Right kidney (tissue), 1 donor: ENCODE measurements at regions not wholly inside any gene's neighbourhood (a gene's known extent, or its start where the extent isn't known, plus 50 kb on each side); places are given as distances from the start of the nearest gene placed in this dataset.

Experiments
- DNase-seq: peaks from one replicate; pipeline ENCODE4 v3.0.0-alpha.2; 2016

DNA sequence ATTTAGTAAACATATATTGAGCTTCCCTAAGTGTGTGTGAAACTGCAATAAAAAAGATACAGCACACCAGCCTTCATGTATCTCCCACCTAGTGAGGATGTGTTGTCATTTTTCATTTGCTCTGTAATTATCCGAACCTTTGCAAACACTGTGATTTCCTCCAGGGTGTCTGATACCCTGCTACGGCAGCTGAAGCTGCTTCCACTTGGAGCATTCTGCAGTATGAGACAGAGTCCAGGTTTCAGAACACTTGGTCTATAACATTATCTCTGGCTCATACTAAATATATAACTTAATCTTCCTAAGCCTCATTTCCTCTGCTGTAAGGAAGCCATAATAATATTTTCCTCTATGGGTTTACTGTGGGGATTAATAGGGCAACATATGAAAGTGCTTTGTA, 1338.1 kb upstream of the SLC10A2 start:
- DNase-seq: no peak

DNA sequence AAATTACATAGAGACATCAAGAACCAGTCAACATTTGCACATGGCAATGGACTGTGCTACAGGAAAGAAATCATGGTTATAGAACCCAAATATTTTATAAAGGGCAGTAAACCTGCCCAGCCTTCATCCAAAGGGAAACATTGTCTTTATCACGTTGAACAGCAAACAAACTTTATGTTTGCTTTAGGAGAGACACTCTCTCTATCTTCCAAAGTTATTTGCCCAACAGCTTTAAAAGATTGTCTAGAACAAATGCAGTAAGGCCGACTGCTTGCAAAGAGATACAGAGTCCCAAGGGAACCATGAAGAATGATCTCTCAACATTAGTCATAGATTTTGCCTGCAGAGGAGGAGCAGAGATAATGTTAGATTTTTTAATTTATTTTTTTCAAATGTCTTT, 1323.5 kb upstream of the SLC10A2 start:
- no peak for DNase-seq

DNA sequence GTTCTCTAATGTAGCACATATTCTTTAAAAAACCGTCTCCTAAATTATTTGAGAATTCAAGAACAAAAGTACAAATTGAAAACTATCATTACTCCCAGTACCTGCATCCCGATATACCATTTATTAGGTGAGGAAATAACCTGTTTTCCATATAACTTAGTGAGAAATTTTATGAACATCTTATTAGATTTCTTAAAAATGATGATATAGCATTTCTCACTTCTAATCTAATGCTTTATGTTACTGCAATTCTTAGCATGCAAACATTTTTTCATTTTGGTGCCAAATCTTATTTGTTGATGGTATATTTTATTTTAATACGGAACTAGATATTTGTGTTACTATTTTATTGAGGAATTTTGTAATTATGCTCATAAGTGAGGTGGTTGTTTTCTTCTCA, 1321.3 kb upstream of the SLC10A2 start:
- no peak for DNase-seq

DNA sequence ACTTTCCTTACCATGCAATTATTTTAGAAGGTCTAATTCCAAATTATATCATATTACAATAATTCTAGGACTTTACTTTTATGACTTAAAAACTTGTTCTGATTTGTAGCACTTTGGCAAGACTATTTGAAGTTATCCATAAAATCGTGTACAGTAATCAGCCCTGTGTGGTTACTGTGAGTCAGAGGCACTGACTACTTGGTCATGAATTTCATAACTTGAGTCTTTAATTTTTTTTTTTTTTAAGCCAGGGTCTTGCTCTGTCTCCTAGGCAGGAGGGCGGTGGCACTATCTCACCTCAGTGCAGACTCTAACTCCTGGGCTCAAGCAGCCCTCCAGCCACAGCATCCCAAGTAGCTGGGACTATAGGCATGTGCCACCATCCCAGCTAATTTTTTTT, 1319.2 kb upstream of the SLC10A2 start:
- DNase-seq: no peak

DNA sequence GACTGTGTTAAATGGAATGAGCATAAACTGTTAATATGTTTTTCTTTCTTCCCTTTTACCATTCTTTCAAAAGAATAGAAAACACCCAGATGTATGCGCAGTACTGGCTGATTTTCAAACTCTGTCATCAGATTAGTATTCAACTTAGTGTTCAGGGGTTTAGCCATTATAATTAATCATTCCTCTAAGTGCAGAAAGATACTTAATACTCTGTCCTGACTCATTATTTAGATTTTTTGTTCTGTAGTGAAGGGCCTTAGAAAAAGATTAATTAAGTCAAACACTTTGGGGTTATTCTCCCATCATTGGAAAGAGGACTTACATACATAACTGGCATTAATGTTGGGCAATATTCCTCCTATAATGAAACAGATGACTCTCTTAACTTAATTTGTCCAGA, 1316.7 kb upstream of the SLC10A2 start:
- DNase-seq: no peak

DNA sequence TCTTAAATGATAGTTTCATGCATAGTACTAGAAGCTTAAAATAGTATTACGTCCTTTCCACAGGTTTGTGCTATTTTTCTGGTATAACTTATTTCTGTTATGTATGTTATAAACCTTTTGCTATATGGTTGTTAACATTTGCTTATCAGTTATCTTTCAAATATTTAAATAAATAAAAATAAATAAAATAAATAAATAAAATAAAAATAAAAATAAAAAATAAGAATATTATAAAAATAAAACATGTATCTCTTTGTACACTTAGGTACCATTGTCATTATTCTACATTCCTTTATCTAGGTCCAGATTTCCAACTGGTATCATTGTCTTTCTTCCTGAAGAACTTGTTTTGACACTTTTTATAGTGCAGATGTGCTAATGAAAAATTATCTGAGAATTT, 1310.4 kb upstream of the SLC10A2 start:
- no peak for DNase-seq

DNA sequence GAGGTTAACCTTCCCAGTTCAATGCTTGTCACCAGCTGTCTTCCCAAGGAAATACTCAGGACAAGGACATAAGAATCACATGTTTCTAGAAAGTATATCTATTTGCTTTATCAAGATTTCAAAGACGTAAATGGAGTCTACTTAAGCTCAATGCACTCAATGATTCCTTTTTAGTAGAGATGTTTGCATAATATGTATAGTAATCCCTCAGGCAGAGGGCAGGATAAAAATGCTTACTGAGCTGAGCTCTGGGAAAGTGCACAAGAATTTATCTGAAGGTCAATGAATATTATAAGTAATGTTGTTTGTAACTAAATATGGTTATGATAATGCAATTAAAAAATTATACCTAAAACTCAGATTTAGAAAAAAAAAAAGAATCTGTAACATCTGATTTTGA, 1309.4 kb upstream of the SLC10A2 start:
- no peak for DNase-seq

DNA sequence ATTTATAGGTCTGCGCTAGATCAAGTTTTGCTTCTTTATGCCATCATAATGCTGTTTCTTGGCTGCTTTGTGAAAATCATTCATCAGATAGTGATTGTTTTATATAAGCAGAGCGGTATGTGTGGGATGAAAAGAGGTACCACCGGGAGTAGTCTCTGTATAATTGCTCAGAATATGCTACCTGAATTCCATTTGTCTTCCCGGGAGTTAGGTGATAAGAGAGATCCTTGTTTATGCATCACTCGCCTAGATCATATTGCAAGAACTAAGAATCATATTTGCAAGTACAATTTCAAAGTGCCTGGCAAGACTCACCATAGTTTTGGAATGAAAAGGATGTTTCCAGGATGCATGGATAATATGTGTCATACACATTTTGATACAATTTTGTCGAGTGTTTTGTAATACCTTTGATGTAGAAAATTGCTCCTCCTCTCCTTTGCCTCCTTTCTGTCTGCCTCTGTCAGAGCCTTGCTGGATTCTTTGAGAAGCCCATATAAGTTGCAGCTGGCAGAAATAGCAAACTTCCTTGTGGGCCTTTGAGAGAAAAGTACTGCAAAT, 1306.0 kb upstream of the SLC10A2 start:
- no peak for DNase-seq

DNA sequence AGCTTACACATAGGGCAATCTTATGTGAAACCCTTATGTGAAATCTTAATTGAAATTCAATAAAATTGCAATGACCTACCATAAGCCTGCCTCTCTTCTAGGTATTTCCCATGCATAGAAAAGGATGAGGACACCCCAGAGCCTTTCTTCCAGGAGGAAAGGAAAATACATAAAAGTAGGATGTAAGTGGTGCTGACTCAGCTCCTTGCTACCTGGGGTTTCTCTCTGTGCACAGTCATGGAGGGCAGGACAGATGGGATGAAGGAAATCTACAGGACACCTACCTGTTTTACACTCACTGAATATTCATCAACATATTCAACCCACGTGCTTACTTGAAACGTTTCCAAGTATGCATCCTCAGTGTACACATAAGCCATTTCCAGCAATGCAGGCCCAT, 1299.2 kb upstream of the SLC10A2 start:
- DNase-seq: no peak

DNA sequence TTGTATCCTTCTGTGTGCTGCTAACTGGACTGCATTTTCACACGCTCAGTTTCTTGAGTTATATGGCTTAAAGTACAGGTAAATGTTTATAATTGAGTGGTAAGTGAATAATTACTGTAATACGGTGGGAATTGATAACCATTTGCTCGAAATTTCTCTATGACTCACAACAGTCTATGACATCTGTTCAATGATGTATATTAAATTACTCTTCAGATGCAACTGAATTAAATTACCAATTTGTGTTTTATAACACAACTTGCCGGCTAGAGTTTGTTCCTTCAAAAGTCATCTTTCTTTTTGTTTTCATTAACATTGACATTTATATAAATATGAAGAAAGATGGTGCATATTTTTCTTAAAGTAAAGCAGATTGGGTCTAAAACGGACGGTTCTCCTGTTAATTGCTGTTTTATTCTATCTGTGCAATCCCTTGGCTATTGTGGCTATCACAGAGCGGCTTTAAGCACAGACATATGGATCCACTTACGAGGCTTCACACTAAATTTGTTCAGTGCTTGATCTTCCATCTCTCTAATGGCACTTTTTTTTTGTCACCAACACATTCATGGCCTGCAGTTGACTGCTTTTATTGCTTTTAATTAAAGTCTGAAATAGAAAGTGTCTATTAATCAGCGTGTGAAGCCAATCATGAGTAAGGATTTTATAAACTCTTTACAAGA, 1291.6 kb upstream of the SLC10A2 start:
- no peak for DNase-seq

DNA sequence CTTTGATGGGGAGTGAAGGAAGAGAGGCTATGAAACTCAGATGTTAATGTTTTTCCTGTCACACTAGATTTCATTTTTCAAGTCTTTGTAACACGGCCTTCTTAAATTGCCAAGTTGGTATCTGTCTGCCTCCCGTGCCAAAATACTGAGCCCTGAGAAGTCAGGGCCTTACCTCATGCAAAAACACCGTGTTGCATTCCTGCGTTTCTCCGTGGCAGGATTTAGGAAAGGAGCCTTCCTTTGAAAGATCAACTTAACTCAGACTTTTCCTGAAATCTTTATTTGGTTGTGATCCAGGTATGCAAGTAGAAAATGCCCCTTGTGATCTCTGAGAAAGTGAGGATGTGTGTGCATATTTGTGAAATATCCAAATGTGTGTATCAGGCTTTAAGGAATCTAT, 1291.0 kb upstream of the SLC10A2 start:
- DNase-seq: peak; percentile 19

DNA sequence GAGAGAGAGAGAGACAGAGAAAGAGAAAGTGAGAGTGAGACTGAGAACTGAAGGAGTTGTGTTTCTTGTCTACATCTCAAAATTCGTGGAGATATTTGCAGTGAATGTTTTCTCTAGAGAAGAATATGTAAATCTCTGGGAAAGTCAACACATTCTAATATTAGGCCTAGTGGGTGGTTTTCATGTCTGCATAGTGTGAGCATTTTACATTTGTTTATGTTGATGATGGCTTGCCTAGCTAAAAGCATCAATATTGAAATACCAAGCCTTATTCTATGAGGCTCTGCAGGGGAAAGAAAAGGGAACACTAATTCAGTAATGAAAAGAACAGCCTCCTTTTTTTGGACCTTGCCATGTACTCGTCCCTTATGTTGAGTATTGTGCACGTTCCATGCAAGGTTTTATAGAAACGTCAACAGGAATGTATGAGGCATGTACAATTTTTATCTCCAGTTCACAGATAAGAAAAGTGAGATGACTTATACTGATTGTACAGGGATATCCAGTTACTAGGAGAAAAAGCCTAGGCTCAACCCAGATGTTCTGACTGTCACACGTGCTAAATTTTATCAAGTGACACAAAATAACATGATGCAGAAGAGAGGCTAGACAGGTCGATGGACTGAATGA, 1288.9 kb upstream of the SLC10A2 start:
- no peak for DNase-seq

DNA sequence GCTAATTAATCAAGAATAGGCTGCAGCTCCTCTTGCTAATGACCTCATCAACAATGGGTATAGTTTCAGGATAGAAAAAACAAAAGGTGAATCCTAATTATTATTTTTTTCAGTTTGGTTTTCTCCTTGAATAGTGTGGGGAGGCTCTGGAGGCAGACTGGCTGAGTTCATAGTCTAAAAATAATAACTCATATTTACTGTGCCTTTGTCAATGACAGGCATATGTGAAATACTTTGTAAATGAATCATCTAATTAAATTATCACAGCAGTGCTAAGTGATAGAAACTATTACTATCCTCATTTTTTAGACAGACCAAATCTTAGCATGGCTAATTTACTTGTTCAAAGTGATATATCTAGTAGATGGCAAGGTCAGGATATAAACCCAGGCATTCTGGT, 1261.0 kb upstream of the SLC10A2 start:
- DNase-seq: no peak

DNA sequence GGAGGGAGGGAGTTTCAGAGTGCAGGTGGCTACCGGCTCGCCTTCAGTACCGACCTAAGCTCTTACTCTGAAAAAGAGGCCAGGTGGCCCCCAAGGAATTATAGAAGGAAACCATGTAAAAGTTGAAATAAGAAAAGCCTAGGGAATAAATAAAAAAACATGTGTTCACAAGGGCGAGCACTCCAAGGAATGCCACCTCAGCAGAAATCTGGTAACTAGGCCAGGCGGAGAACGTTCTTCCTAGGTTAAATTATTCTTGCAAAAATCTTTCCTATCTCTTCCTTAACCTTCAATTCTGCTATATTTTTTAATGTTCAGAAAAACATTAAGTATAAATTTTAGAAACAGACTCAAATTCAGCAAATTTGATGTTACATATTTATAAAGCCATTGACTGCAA, 1260.3 kb upstream of the SLC10A2 start:
- no peak for DNase-seq

DNA sequence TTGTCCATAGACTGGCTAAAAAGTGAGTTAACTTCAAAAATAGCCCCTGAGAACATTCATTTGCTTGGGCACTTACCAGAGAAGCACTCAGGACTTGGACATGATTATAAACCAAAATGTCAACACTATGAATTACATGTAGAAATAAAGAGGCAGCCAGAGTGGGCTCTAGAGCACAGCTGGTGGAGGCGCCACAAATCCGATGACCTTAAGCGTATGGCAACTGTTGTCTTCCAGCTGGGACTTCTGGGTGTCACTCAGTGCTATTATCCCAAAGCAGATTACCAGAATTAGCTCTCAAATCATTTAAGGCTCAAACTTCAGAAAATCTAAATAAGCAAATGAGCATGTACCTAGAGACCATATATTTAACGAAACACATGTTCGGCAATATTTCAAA, 1255.5 kb upstream of the SLC10A2 start:
- DNase-seq: no peak

DNA sequence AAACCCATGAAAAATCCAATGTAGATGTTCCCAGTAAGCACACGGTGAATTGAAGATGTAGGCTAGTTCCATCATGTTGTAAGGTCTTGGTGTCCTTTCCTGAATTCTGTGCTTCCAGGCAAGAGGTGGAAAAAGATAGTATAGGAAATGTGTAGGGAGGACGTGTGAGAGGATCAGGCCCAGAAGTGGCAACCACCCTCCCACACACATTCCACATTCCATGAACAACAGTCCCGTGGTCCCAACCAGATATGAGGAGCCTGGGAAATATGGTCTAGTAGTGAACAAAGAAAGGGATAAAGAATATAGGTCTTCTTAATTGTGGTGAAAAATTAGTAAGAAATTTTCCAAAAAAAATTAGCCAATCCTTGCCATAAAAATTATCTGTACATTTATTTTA, 1254.2 kb upstream of the SLC10A2 start:
- DNase-seq: no peak

DNA sequence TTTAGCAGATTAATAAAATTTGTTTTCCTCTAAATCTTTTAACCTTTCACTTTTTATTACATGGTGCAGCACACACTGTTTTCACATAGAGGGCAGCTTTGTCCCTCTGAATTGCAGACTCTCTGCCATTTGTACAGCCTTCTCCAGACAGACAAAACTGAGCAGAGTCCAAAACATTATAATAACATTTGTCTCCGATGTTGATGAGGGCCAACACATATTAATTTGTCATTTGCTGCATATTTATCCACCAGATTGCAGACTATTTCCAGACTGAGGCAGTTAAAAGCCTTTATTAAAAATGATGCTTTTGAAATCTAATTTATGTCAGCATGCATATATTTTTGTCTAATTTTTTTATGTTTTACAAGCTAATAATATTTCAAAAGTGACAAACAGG, 1251.9 kb upstream of the SLC10A2 start:
- peak; percentile 7 for DNase-seq

DNA sequence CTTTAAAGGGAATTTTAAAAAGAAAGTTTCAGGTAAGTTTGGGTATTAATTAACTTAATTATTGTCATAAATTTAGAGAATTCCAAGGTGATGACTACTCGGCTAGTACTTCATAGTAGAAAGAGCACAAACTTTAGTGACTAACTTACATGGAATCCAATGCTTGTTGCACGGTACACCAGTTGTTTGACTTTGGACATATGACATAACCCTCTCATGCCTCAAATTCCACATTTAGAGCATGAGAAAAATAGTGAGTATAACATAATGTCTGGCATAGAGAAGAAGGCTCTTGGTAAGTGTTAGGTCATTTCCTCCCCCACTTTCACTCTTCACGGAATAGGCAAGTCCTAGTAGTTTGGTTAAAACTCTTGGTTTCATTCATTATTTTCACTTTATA, 1249.4 kb upstream of the SLC10A2 start:
- DNase-seq: no peak

DNA sequence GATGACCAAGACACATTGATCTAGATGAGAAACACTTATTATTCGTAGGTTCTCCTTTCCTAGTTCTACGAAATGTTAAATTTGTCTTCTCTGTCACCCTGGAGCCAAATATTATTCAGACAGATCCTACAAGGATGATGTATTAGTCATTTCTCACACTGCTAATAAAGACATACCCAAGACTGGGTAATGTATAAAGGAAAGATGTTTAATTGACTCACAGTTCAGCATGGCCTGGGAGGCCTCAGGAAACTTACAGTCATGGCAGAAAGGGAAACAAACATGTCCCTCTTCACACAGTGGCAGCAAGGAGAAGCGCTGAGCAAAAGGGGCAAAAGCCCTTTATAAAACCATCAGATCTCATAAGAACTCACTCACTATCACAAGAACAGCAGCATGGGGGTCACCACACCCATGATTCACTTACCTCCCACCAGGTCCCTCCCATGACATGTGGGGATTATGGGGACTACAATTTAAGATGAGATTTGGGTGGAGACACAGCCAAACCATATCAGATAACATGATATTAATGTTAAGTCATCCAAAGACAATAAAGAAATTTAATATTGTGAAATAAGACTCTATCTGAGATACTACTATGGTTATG, 1248.8 kb upstream of the SLC10A2 start:
- DNase-seq: no peak

DNA sequence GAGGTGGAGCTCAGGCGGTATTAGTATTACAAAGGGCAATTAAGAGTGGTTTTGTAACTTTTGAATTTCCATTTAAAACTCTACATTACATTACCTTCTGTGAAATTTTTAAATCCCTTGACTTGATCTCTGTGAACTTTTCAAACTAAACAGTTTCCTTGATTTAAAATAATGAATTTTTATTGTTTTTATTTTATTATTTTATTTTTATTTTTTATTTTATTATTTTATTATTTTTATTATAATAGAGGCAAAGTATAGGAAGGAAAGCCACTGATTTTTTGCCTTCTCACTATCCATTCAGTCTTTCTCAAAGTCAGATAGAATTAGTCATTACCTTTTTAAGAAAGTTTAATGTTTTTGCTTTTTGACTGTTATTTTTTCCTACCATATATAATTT, 1248.1 kb upstream of the SLC10A2 start:
- no peak for DNase-seq

DNA sequence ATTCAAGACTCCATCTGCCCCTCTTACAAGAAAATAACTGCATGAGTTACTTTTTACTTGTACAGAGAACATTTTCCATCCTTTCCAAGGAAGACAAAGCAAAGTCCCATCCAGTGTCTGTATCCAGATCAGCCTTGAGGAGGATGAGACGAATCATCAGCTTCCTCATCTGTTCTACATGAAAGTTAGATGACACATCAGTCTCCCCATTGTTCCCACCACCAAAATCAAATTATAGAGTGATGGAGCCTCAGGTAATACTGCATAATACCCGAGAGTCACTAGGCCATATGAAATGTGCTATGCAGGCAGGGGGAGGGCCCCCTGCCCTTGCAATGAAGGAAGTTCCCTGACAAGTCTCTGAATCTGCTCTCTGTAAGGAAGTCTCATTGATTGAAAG, 1244.6 kb upstream of the SLC10A2 start:
- DNase-seq: no peak

DNA sequence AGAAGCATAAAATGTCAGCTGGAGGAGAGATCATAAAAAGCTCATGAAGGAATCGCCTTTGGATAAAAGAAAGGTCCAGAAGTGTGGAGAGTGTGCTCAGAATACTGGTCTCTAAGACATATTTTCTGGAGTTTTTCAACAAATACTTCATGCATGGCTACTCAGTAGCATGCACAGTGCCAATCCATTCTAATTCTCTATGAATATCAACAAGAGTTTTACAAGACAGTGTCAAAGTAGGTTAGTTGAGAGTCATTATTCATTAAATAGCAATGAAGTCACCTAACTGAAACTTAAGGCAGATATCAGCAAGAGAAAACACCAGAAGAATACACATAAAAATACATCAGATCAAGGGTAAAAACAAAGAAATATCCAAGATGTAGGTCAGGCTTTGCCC, 1243.2 kb upstream of the SLC10A2 start:
- no peak for DNase-seq

DNA sequence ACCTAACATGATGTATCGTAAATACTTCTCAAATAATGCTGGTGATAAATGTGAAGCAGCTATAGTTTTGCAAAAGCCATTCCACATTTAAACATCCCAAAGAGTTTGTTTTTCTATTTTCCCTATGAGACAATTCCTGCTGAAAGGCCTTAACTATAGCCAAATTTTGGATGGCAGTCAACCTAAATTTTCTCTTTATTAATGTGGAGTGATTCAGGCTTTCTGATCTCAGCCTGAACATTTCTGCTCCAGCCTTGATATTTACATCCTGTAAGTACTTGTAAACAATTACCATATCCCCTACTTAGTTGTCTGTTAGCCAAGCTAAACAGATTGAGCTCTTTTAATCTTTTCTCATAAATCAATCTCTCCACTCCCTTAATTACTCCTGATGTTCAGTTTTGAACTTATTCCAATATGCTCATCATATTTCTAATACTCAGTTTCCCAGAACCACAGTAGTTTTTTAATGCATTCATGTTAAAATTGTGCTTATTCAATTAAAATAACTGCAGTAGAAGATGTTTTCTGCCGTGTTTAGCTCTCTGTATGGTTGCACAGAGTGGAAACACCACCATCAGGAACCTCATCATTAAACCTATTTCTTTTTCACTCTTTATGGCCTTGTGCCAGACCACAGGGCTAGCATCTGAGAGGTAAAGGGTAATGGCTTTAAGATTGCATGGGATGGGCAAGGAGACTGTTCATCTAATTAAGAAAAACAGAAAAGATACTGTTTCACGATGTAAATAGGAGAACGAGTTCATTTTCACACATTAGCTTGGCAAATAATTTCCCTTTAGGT, 1235.2 kb upstream of the SLC10A2 start:
- no peak for DNase-seq
